ENCODE measurements at regions not wholly inside any gene's neighbourhood (a gene's known extent, or its start where the extent isn't known, plus 50 kb on each side); places are given as distances from the start of the nearest gene placed in this dataset.

- Histone ChIP-seq H3K27me3 (no peaks in the 10 kb centered on the region), H3K27ac (no peak overlapping the region), H3K4me1 (no peaks in the 10 kb centered on the region), H3K4me3 (no peak overlapping the region), H3K36me3 (no peaks in the 10 kb centered on the region), H3K9me3 (no peaks in the 10 kb centered on the region)
- TF ChIP-seq POLR2AphosphoS5 (IDR thresholded peaks at IDR 0.05) (no peak), EP300 (IDR thresholded peaks at IDR 0.05) (no peak), CTCF (IDR thresholded peaks at IDR 0.05) (no peak), POLR2A (IDR thresholded peaks at IDR 0.05) (no peak)
- intact Hi-C loops (cut with DNase I; ENCODE audit: low total_unique reads): no loop called here
- DNase-seq: no peak
- WGBS, 5 donors: 74 to 81% (median 74%) methylated on average over 7 of the region's 7 CpGs
Observed at GRCh38 chr18:45303026-45303425, 312.2 kb upstream of the SLC14A2 start.

DNA sequence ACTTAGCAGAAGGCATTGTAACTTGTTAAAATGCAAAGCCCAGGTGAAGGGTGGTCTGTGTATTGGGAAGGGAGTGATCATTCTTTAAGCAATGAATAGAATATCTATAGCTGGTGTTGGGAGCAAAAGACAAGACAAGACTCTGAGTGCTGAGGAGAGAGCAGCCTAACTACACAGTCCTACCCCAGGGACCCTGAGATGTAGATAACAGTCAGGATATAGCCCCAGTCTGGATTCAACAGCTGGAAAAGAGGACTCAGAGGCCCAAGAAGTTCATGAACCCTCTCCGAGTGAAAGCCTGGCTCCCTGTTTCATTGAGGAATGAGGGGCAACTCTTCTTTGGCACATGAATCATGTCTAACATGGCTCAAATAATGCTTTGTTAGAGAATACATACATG lies 310.7 kb upstream of the SLC14A2 start:
- Histone ChIP-seq H3K4me3 (no peak overlapping the region), H3K36me3 (no peaks in the 10 kb centered on the region), H3K27ac (no peak overlapping the region), H3K9me3 (no peaks in the 10 kb centered on the region), H3K4me1 (no peaks in the 10 kb centered on the region), H3K27me3 (no peaks in the 10 kb centered on the region)
- 58 to 93% (median 86%) methylated on average over 1 of the region's 1 CpG for WGBS, 5 donors
- TF ChIP-seq POLR2A (IDR thresholded peaks at IDR 0.05) (no peak), EP300 (IDR thresholded peaks at IDR 0.05) (no peak), CTCF (IDR thresholded peaks at IDR 0.05) (no peak), POLR2AphosphoS5 (IDR thresholded peaks at IDR 0.05) (no peak)
- intact Hi-C loops (cut with DNase I; ENCODE audit: low total_unique reads): no loop called here
- no peak for DNase-seq

- no peak for DNase-seq
- TF ChIP-seq POLR2AphosphoS5 (IDR thresholded peaks at IDR 0.05) (no peak), CTCF (IDR thresholded peaks at IDR 0.05) (no peak), POLR2A (IDR thresholded peaks at IDR 0.05) (no peak), EP300 (IDR thresholded peaks at IDR 0.05) (no peak)
- WGBS, 5 donors: 80 to 88% (median 86%) methylated on average over 7 to 9 of the region's 9 CpGs
- Histone ChIP-seq H3K36me3 (no peaks in the 10 kb centered on the region), H3K4me3 (no peak overlapping the region), H3K4me1 (no peaks in the 10 kb centered on the region), H3K27ac (no peak overlapping the region), H3K9me3 (no peaks in the 10 kb centered on the region), H3K27me3 (no peaks in the 10 kb centered on the region)
- intact Hi-C loops (cut with DNase I; ENCODE audit: low total_unique reads): no loop called here
Observed at GRCh38 chr18:45312555-45313126, 302.6 kb upstream of the SLC14A2 start.

DNA sequence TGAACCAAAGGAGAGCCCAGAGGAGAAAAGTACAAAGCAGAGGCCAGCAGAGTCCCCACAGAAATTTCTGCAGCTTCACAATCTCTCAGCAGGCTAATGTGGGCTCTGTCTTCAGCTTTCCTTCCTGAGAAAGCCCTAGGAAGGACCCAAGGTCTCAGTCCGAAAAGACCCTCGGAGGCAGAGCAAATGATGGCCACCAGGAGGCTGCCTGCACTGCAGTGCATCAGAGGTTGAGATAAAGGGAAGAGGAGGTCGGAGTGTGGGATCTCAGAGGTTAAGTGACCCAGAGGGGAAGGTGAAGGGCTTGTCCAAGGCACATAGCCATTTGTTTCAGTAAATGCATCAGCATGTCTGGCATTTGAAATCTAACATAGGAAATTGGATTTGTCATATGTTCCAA lies 299.1 kb upstream of the SLC14A2 start:
- WGBS, 5 donors: 78 to 94% (median 91%) methylated on average over 3 of the region's 3 CpGs
- Histone ChIP-seq H3K27ac (no peak overlapping the region), H3K27me3 (no peaks in the 10 kb centered on the region), H3K4me3 (no peak overlapping the region), H3K9me3 (no peaks in the 10 kb centered on the region), H3K36me3 (no peaks in the 10 kb centered on the region), H3K4me1 (no peaks in the 10 kb centered on the region)
- TF ChIP-seq POLR2AphosphoS5 (IDR thresholded peaks at IDR 0.05) (no peak), EP300 (IDR thresholded peaks at IDR 0.05) (no peak), POLR2A (IDR thresholded peaks at IDR 0.05) (no peak), CTCF (IDR thresholded peaks at IDR 0.05) (no peak)
- DNase-seq: no peak
- intact Hi-C loops (cut with DNase I; ENCODE audit: low total_unique reads): no loop called here

All from stomach (tissue), 8 donors.